Neural progenitor cell (in vitro differentiated cells): ENCODE measurements at regions not wholly inside any gene's neighbourhood (a gene's known extent, or its start where the extent isn't known, plus 50 kb on each side); places are given as distances from the start of the nearest gene placed in this dataset.
A peak's percentile ranks its signal among the peaks of the same experiment; 100 is the strongest.

Experiments used
- DNase-seq: peaks from one replicate; pipeline ENCODE4 v3.0.0-alpha.2; 2016; ENCODE audit warnings: low spot score
- H2AFZ ChIP-seq: fragments of 200-600 bp; sonication (generic); replicated peaks from 2 replicates; pipeline ENCODE4 v1.6.1; 2016; ENCODE audit warnings: antibody characterized with exemption
- H3F3A ChIP-seq: fragments of 200-600 bp; sonication (generic); 2 replicates; pipeline ENCODE4 v1.6.1; 2016; ENCODE audit warnings: antibody characterized with exemption, low read depth
- H3K27ac ChIP-seq: fragments of 200-600 bp; sonication (generic); 2 replicates; pipeline ENCODE4 v1.5.1; 2016; ENCODE audit warnings: mild to moderate bottlenecking
- H3K27me3 ChIP-seq: fragments of 200-600 bp; sonication (generic); 2 replicates; pipeline ENCODE4 v1.6.1; 2016; ENCODE audit warnings: mild to moderate bottlenecking, moderate library complexity
- H3K36me3 ChIP-seq: fragments of 200-600 bp; sonication (generic); 2 replicates; pipeline ENCODE4 v1.5.1; 2016
- H3K4me1 ChIP-seq: fragments of 200-600 bp; sonication (generic); 2 replicates; pipeline ENCODE4 v1.6.1; 2016; ENCODE audit warnings: mixed run types
- H3K4me2 ChIP-seq: fragments of 200-600 bp; sonication (generic); 2 replicates; pipeline ENCODE4 v1.6.1; 2016
- H3K4me3 ChIP-seq: fragments of 200-600 bp; sonication (generic); 2 replicates; pipeline ENCODE4 v1.5.1; 2016
- H3K79me2 ChIP-seq: fragments of 200-600 bp; sonication (generic); 2 replicates; pipeline ENCODE4 v1.6.1; 2016; ENCODE audit warnings: low read depth
- H3K9ac ChIP-seq: fragments of 200-600 bp; sonication (generic); 2 replicates; pipeline ENCODE4 v1.6.1; 2016
- H3K9me3 ChIP-seq: fragments of 200-600 bp; sonication (generic); 2 replicates; pipeline ENCODE4 v1.5.1; 2016; ENCODE audit warnings: low read depth
- H4K20me1 ChIP-seq: fragments of 200-600 bp; sonication (generic); 2 replicates; pipeline ENCODE4 v1.6.1; 2016; ENCODE audit warnings: low read depth
- H3K27ac Mint-ChIP-seq: 3 replicates; pipeline ENCODE4 v1.8.0; 2021; ENCODE audit warnings: mixed read lengths
- H3K27me3 Mint-ChIP-seq: 2 replicates; pipeline ENCODE4 v1.8.0; 2022; ENCODE audit warnings: low read depth, mild to moderate bottlenecking, inconsistent platforms, moderate library complexity, mixed read lengths; ENCODE audit not compliant: insufficient read depth
- H3K36me3 Mint-ChIP-seq: 3 replicates; pipeline ENCODE4 v1.8.0; 2021; ENCODE audit warnings: mixed read lengths
- H3K4me1 Mint-ChIP-seq: 3 replicates; pipeline ENCODE4 v1.8.0; 2021; ENCODE audit warnings: mixed read lengths
- H3K4me3 Mint-ChIP-seq: 3 replicates; pipeline ENCODE4 v1.8.0; 2021; ENCODE audit warnings: mild to moderate bottlenecking, moderate library complexity, mixed read lengths
- H3K9me3 Mint-ChIP-seq: 3 replicates; pipeline ENCODE4 v1.8.0; 2020; ENCODE audit warnings: mixed read lengths
- EZH2 ChIP-seq: fragments of 200-600 bp; sonication (generic); IDR thresholded peaks from 2 replicates; pipeline ENCODE4 v1.6.1; 2017; ENCODE audit warnings: antibody characterized with exemption, mild to moderate bottlenecking, moderate library complexity
- EZH2phosphoT487 ChIP-seq: fragments of 200-600 bp; sonication (generic); IDR thresholded peaks from 2 replicates; pipeline ENCODE4 v1.6.1; 2017; ENCODE audit warnings: antibody characterized with exemption
- TF ChIP-seq, protein P1 (sequence below): fragments of 200-600 bp; sonication (generic); IDR thresholded peaks from 2 replicates; pipeline ENCODE4 v1.5.1; 2017; ENCODE audit warnings: antibody characterized with exemption, mild to moderate bottlenecking

DNA sequence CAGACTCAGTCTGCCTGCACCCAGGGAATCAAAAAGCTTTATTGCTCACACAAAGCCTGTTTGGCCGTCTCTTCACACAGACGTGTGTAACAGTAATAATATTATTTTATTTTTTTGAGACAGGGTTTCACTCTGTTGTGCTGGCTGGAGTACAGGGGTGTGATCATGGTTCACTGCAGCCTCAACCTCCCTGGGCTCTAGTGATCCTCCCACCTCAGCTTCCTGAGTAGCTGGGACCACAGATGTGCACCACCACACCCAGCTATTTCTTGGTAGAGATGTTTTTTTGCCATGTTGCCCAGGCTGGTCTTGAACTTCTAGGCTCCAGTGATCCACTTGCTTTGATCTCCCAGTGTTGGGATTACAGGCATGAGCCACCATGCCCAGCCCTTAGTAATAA is 88.4 kb upstream of the DCD start:
- peaks cover 9% of the 10 kb centered on the region for H3K9me3 Mint-ChIP-seq
- DNase-seq = no peak
- Histone ChIP-seq H3K9me3 (peaks cover 3% of the 10 kb centered on the region), H4K20me1 (no peaks in the 10 kb centered on the region), H3K4me3 (no peak overlapping the region), H3K79me2 (no peaks in the 10 kb centered on the region), H3K27ac (no peak overlapping the region), H3K4me2 (no peak overlapping the region), H3K4me1 (no peaks in the 10 kb centered on the region), H3F3A (no peaks in the 10 kb centered on the region), H2AFZ (no peak overlapping the region), H3K9ac (no peak overlapping the region), H3K36me3 (no peaks in the 10 kb centered on the region), H3K27me3 (no peaks in the 10 kb centered on the region)
- no peaks in the 10 kb centered on the region for H3K4me1 Mint-ChIP-seq
- no peaks in the 10 kb centered on the region for H3K36me3 Mint-ChIP-seq
- H3K4me3 Mint-ChIP-seq = no peak overlapping the region
- TF ChIP-seq EZH2phosphoT487 = no peak
- no peaks in the 10 kb centered on the region for H3K27me3 Mint-ChIP-seq
- no peak overlapping the region for H3K27ac Mint-ChIP-seq

DNA sequence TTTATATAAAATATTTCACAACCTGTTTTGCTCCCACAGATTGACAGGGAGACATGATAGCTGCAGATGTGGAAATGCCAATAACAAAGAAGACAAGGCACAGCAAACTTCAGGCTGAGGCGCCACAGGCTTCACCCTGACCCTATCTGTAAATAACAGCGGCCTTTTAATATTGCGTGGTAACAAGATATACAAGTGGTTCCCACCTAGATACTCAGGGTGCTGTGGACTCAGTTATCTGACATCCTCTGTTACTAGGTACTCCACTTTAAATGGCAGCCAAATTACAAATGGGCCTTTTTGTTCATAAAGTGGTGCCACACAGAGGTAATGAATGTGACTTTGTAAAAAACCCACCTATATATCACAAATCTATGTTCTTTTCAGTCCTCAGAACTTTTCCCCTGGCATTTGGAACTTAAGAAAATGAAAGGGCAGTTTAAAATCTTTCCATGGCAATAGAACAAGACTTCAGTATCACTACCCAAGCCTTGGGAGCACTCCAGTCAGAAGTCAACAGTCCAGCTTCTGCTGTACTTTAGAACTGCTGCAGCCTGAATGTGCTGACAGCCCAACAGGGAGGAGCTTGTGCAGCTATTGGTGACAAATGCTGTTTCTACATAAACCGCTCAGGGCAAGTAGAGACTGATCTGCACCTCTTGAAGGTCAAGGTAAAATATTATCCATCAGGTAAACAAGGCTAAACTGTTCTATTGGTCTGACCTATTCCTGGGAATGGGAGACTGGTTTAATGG is 86.2 kb upstream of the DCD start:
- no peaks in the 10 kb centered on the region for H3K27me3 ChIP-seq
- no peaks in the 10 kb centered on the region for H3K79me2 ChIP-seq
- H3F3A ChIP-seq = no peaks in the 10 kb centered on the region
- Mint-ChIP-seq H3K4me1 (peaks cover 3% of the 10 kb centered on the region), H3K9me3 (peaks cover 7% of the 10 kb centered on the region), H3K36me3 (no peaks in the 10 kb centered on the region), H3K27ac (no peak overlapping the region), H3K4me3 (no peak overlapping the region), H3K27me3 (no peaks in the 10 kb centered on the region)
- TF ChIP-seq EZH2 = no peak
- TF ChIP-seq EZH2phosphoT487 = no peak
- TF ChIP-seq, protein P1, sequence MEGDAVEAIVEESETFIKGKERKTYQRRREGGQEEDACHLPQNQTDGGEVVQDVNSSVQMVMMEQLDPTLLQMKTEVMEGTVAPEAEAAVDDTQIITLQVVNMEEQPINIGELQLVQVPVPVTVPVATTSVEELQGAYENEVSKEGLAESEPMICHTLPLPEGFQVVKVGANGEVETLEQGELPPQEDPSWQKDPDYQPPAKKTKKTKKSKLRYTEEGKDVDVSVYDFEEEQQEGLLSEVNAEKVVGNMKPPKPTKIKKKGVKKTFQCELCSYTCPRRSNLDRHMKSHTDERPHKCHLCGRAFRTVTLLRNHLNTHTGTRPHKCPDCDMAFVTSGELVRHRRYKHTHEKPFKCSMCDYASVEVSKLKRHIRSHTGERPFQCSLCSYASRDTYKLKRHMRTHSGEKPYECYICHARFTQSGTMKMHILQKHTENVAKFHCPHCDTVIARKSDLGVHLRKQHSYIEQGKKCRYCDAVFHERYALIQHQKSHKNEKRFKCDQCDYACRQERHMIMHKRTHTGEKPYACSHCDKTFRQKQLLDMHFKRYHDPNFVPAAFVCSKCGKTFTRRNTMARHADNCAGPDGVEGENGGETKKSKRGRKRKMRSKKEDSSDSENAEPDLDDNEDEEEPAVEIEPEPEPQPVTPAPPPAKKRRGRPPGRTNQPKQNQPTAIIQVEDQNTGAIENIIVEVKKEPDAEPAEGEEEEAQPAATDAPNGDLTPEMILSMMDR = no peak
- H3K4me1 ChIP-seq = peaks cover 5% of the 10 kb centered on the region
- H3K27ac ChIP-seq = no peak overlapping the region
- H3K9ac ChIP-seq = no peak overlapping the region
- no peak overlapping the region for H3K4me2 ChIP-seq
- H3K9me3 ChIP-seq = peaks cover 3% of the 10 kb centered on the region
- DNase-seq = no peak
- H3K4me3 ChIP-seq = no peak overlapping the region
- no peaks in the 10 kb centered on the region for H3K36me3 ChIP-seq
- no peaks in the 10 kb centered on the region for H4K20me1 ChIP-seq
- H2AFZ ChIP-seq = no peak overlapping the region

DNA sequence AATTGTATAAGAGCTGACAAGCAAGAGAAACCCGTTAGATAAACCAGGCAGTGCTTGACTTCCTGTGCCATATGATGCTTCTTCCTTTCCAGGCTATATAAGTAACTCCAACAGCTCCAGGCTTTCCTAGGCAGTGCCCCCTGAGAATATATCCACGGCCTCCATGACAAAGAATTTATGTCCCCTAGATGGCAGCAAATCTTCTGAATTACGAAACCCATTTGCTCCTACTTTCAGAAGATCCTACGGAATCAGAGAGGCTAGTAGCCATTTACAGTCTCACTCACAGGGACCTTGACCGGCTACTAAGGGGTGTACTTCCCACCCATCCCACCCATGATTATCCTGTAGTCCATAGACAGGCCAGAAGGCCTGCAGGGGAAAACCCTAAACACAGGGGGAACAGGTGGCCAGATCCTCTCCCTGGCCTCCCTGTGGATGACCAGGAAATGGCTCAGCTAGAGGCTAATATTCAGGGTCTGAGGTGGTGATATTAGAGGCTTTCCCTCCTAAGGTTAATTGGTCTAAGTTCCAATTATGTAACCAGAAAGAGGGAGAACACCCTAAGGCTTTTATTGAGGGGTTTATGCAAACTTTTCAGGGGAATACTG is 77.2 kb upstream of the DCD start:
- Histone ChIP-seq H3F3A (no peaks in the 10 kb centered on the region), H4K20me1 (no peaks in the 10 kb centered on the region), H2AFZ (peak overlapping the region; percentile 82), H3K4me1 (peaks cover 9% of the 10 kb centered on the region), H3K4me2 (peak overlapping the region; percentile 8), H3K79me2 (no peaks in the 10 kb centered on the region), H3K9ac (no peak overlapping the region), H3K9me3 (no peaks in the 10 kb centered on the region), H3K27ac (no peak overlapping the region), H3K36me3 (no peaks in the 10 kb centered on the region), H3K4me3 (no peak overlapping the region), H3K27me3 (no peaks in the 10 kb centered on the region)
- peak; percentile 60 for DNase-seq
- Mint-ChIP-seq H3K27ac (no peak overlapping the region), H3K27me3 (no peaks in the 10 kb centered on the region), H3K4me1 (peaks cover 3% of the 10 kb centered on the region), H3K4me3 (no peak overlapping the region), H3K9me3 (peaks cover 6% of the 10 kb centered on the region), H3K36me3 (no peaks in the 10 kb centered on the region)
- TF ChIP-seq, protein P1 = peak; percentile 49
- TF ChIP-seq EZH2 (no peak), EZH2phosphoT487 (no peak)
